ENCODE measurements at regions not wholly inside any gene's neighbourhood (a gene's known extent, or its start where the extent isn't known, plus 50 kb on each side); places are given as distances from the start of the nearest gene placed in this dataset.

- Mint-ChIP-seq H3K9me3 (no peaks in the 10 kb centered on the region), H3K4me1 (ENCODE audit: low read depth) (no peaks in the 10 kb centered on the region), H3K27ac (no peak overlapping the region), H3K36me3 (ENCODE audit: low read depth) (no peaks in the 10 kb centered on the region), H3K4me3 (no peak overlapping the region), H3K27me3 (ENCODE audit: insufficient read depth) (no peaks in the 10 kb centered on the region; the same call in 1 of the 2 replicates)
- TF ChIP-seq CTCF (IDR thresholded peaks at IDR 0.05) = no peak
- DNase-seq = no peak
Measured at GRCh38 chrX:122835886-122836285, 348.2 kb upstream of the GRIA3 start.

- Mint-ChIP-seq H3K27me3 (ENCODE audit: insufficient read depth) (no peaks in the 10 kb centered on the region), H3K4me3 (no peak overlapping the region), H3K4me1 (ENCODE audit: low read depth) (peaks cover 9% of the 10 kb centered on the region), H3K36me3 (ENCODE audit: low read depth) (no peaks in the 10 kb centered on the region), H3K27ac (no peak overlapping the region), H3K9me3 (no peaks in the 10 kb centered on the region)
- no peak for DNase-seq
- 0 out of 2 replicates have a peak, but pooled peaks have one; percentile 13 for TF ChIP-seq CTCF (IDR thresholded peaks at IDR 0.05)
Measured at GRCh38 chrX:122850326-122850725, 333.8 kb upstream of the GRIA3 start.

GRCh38 chrX:122856205-122856604, 327.9 kb upstream of the GRIA3 start:
- no peaks in the 10 kb centered on the region for H3K27me3 Mint-ChIP-seq (ENCODE audit: insufficient read depth)

GRCh38 chrX:122857734-122858133, 326.3 kb upstream of the GRIA3 start:
- Mint-ChIP-seq H3K27me3 (ENCODE audit: insufficient read depth) (no peaks in the 10 kb centered on the region), H3K9me3 (no peaks in the 10 kb centered on the region), H3K27ac (no peak overlapping the region), H3K4me3 (no peak overlapping the region), H3K4me1 (ENCODE audit: low read depth) (no peaks in the 10 kb centered on the region), H3K36me3 (ENCODE audit: low read depth) (no peaks in the 10 kb centered on the region)
- no peak for TF ChIP-seq CTCF (IDR thresholded peaks at IDR 0.05)
- DNase-seq = no peak

More at GRCh38 chrX:122856205-122856604, 327.9 kb upstream of the GRIA3 start:
- no peaks in the 10 kb centered on the region for H3K4me1 Mint-ChIP-seq (ENCODE audit: low read depth)
- no peak for TF ChIP-seq CTCF (IDR thresholded peaks at IDR 0.05)
- H3K4me3 Mint-ChIP-seq = no peak overlapping the region
- no peaks in the 10 kb centered on the region for H3K9me3 Mint-ChIP-seq
- DNase-seq = no peak
- H3K36me3 Mint-ChIP-seq (ENCODE audit: low read depth) = no peaks in the 10 kb centered on the region
- H3K27ac Mint-ChIP-seq = no peak overlapping the region

- no peaks in the 10 kb centered on the region for H3K27me3 Mint-ChIP-seq (ENCODE audit: insufficient read depth)
- H3K27ac Mint-ChIP-seq = no peak overlapping the region
- peaks cover 16% of the 10 kb centered on the region for H3K4me1 Mint-ChIP-seq (ENCODE audit: low read depth)
- no peak for TF ChIP-seq CTCF (IDR thresholded peaks at IDR 0.05)
- no peaks in the 10 kb centered on the region for H3K9me3 Mint-ChIP-seq
- DNase-seq = no peak
- H3K4me3 Mint-ChIP-seq = no peak overlapping the region
- H3K36me3 Mint-ChIP-seq (ENCODE audit: low read depth) = no peaks in the 10 kb centered on the region
Measured at GRCh38 chrX:122863067-122863466, 321.0 kb upstream of the GRIA3 start.

GRCh38 chrX:122866532-122866931, 317.5 kb upstream of the GRIA3 start:
- Mint-ChIP-seq H3K4me1 (ENCODE audit: low read depth) (peaks cover 30% of the 10 kb centered on the region), H3K4me3 (no peak overlapping the region), H3K27me3 (ENCODE audit: insufficient read depth) (no peaks in the 10 kb centered on the region), H3K27ac (peak overlapping the region; percentile 11), H3K36me3 (ENCODE audit: low read depth) (no peaks in the 10 kb centered on the region), H3K9me3 (no peaks in the 10 kb centered on the region)
- peak; percentile 62 for DNase-seq
- TF ChIP-seq CTCF (IDR thresholded peaks at IDR 0.05) = no peak
